Activated T-helper 2 cell treated with anti-CD3 and anti-CD28 coated beads, Interferon-gamma antibody, Interleukin-2, Interleukin-4, amounts not matched to agents 10 μg/mL and 5 μg/mL and 100 μg/mL, durations not matched to agents 14 hours and 24 hours and 36 hours (primary cell): ENCODE measurements at regions not wholly inside any gene's neighbourhood (a gene's known extent, or its start where the extent isn't known, plus 50 kb on each side); places are given as distances from the start of the nearest gene placed in this dataset.
"Not testable (repeated sequence)": the region's sequence is repeated elsewhere in the genome, so short reads cannot be mapped to it uniquely, and the experiment has no call there.

ENCODE experiments used
- DNase-seq: peaks from one replicate; pipeline ENCODE4 v3.0.0; 2021; ENCODE audit warnings: low spot score
- H3K27ac Mint-ChIP-seq: one replicate; pipeline ENCODE4 v1.8.0; 2021; ENCODE audit warnings: mixed read lengths
- H3K27me3 Mint-ChIP-seq: one replicate; pipeline ENCODE4 v1.8.0; 2021; ENCODE audit warnings: low read depth, mixed read lengths
- H3K36me3 Mint-ChIP-seq: one replicate; pipeline ENCODE4 v1.8.0; 2021; ENCODE audit warnings: low read depth, mixed read lengths
- H3K4me1 Mint-ChIP-seq: one replicate; pipeline ENCODE4 v1.8.0; 2021; ENCODE audit warnings: low read depth, mixed read lengths
- H3K4me3 Mint-ChIP-seq: one replicate; pipeline ENCODE4 v1.8.0; 2021; ENCODE audit warnings: low read depth, mild to moderate bottlenecking, moderate library complexity, mixed read lengths
- H3K9me3 Mint-ChIP-seq: one replicate; pipeline ENCODE4 v1.8.0; 2021; ENCODE audit warnings: mixed read lengths
- intact Hi-C: fragments of 100-400 bp; cut with micrococcal nuclease; formaldehyde crosslinking; loops from one replicate; pipeline ENCODE4 v1.15.1; 2023

GRCh38 chr7:156017431-156017830 lies 205.2 kb upstream of the SHH start:
- Mint-ChIP-seq H3K4me3 (no peak overlapping the region), H3K4me1 (peaks cover 9% of the 10 kb centered on the region), H3K27ac (no peak overlapping the region), H3K9me3 (peaks cover 8% of the 10 kb centered on the region), H3K36me3 (no peaks in the 10 kb centered on the region), H3K27me3 (no peaks in the 10 kb centered on the region)
- DNase-seq: no peak
- intact Hi-C loops: no loop called here

DNA sequence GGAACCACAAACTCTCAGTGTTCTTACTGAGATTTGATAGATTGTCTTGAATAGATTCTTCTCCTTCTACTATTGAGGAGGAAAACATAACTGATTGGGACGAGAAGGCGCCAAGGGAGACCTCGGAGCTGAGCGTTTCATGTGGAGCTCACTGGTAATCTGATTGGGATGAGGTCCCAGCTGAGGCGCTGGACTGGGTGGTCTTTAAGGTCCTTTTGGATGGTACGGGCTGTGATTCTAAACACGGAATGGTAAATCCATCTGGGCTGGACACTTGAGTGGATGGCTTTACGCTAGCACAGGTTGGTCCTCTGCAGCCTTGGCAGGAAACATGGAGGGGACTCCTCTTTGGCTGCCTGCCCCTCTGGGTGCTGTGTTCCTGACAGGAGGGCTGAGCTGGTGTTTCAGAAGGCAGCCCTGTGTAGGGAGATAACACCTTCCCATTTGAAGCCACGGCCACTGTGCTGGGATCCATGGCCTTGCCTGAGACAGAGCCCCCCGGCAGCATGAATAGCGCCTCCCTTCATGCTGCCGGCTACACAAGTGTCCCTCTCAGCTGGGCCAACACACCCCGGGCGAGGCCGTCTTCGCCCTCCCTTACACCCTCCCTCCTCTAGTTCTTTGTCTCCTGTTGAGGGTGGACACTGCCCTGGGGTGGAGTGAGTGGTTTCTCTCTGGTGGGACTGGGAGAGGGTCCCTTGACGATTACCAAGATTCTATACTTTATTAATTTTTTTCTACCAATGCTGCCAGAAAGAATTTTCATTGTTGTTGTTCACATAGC lies 203.2 kb upstream of the SHH start:
- H3K36me3 Mint-ChIP-seq: no peaks in the 10 kb centered on the region

GRCh38 chr7:156014808-156015207 lies 202.5 kb upstream of the SHH start:
- intact Hi-C loops: no loop called here
- DNase-seq: no peak
- H3K9me3 Mint-ChIP-seq: peaks cover 17% of the 10 kb centered on the region
- H3K36me3 Mint-ChIP-seq: no peaks in the 10 kb centered on the region
- H3K4me3 Mint-ChIP-seq: no peak overlapping the region
- H3K4me1 Mint-ChIP-seq: peaks cover 7% of the 10 kb centered on the region
- no peak overlapping the region for H3K27ac Mint-ChIP-seq
- peaks cover 4% of the 10 kb centered on the region for H3K27me3 Mint-ChIP-seq

More for the DNA sequence above, 203.2 kb upstream of the SHH start:
- H3K4me1 Mint-ChIP-seq: peaks cover 7% of the 10 kb centered on the region
- peaks cover 2% of the 10 kb centered on the region for H3K27me3 Mint-ChIP-seq
- DNase-seq: no peak
- H3K4me3 Mint-ChIP-seq: no peak overlapping the region
- intact Hi-C loops: no loop called here
- H3K27ac Mint-ChIP-seq: no peak overlapping the region
- peaks cover 11% of the 10 kb centered on the region for H3K9me3 Mint-ChIP-seq

DNA sequence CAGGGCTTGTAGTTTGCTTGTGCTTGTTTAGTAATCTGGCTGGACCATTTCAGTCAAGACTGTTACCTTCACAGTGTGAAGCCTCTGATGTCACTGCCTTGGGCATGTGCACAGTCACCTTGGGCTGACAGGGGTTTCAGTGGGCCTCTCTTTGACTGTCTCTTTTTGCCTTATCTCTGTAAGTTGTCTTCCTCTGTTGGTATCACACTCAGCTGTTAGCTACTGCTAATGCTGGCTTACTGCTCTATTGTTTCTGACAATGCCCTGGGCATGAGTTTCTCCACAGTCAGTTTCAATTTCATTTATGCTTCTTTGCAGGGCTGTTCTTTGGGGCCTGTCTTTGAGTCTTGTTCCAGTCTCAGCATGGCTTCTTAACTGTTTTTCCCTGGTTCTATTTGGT lies 201.9 kb upstream of the SHH start:
- intact Hi-C loops: no loop called here
- no peak overlapping the region for H3K4me3 Mint-ChIP-seq
- H3K36me3 Mint-ChIP-seq: no peaks in the 10 kb centered on the region
- no peak for DNase-seq
- H3K27me3 Mint-ChIP-seq: peaks cover 6% of the 10 kb centered on the region
- H3K4me1 Mint-ChIP-seq: peaks cover 7% of the 10 kb centered on the region
- H3K9me3 Mint-ChIP-seq: peaks cover 20% of the 10 kb centered on the region
- no peak overlapping the region for H3K27ac Mint-ChIP-seq

DNA sequence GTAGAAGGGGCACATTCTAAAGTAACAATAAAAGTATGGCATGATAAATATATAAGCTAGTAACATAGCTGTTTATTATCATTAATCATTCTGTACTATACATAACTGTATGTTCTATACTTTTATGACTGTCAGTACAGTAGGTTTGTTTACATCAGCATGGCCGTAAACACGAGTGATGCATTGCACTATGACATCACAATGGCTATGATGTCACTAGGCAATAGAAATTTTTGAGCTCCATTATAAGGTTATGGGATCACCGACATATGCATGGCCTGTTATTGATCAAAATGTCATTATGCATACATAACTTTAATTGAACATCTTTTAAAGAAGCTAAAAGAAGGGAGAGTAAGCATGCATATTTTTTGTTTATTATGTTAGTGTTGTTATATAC lies 200.1 kb upstream of the SHH start:
- peaks cover 25% of the 10 kb centered on the region for H3K9me3 Mint-ChIP-seq
- H3K4me1 Mint-ChIP-seq: peaks cover 7% of the 10 kb centered on the region
- intact Hi-C loops: no loop called here
- H3K27ac Mint-ChIP-seq: no peak overlapping the region
- H3K27me3 Mint-ChIP-seq: peaks cover 6% of the 10 kb centered on the region
- no peak overlapping the region for H3K4me3 Mint-ChIP-seq
- no peak for DNase-seq
- no peaks in the 10 kb centered on the region for H3K36me3 Mint-ChIP-seq

GRCh38 chr7:156009569-156009968 lies 197.3 kb upstream of the SHH start:
- DNase-seq: no peak
- Mint-ChIP-seq H3K36me3 (no peaks in the 10 kb centered on the region), H3K27ac (no peak overlapping the region), H3K4me1 (peaks cover 5% of the 10 kb centered on the region), H3K9me3 (peaks cover 25% of the 10 kb centered on the region), H3K4me3 (no peak overlapping the region), H3K27me3 (peaks cover 6% of the 10 kb centered on the region)
- intact Hi-C loops: no loop called here

- peaks cover 17% of the 10 kb centered on the region for H3K9me3 Mint-ChIP-seq
- H3K27ac Mint-ChIP-seq, DNase-seq, H3K4me3 Mint-ChIP-seq, H3K36me3 Mint-ChIP-seq, H3K4me1 Mint-ChIP-seq, intact Hi-C loops: not testable (repeated sequence)
- peaks cover 12% of the 10 kb centered on the region for H3K27me3 Mint-ChIP-seq
Observed at GRCh38 chr7:156006876-156007275, 194.6 kb upstream of the SHH start.

DNA sequence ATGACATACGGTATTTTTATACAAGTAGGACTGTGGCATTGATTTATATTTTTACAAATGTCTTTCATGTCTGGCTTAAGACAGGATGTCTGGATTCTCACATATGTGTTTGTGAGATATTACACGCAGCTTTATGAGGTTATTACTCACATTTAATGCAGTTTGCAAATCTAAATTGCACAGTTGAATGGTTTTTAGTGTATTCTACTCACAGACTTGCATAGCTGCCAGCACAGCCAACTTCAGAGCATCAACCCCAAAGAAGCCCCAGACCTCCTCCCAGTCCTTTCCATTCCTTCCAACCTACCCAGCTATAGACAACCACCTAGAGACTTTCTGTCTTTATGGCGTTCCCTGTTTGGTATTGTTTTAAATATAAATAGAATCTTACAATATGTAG lies 193.8 kb upstream of the SHH start:
- intact Hi-C loops: no loop called here
- DNase-seq: no peak
- H3K9me3 Mint-ChIP-seq: peaks cover 17% of the 10 kb centered on the region
- H3K27me3 Mint-ChIP-seq: peaks cover 14% of the 10 kb centered on the region
- H3K4me3 Mint-ChIP-seq: no peak overlapping the region
- H3K36me3 Mint-ChIP-seq: no peaks in the 10 kb centered on the region
- H3K27ac Mint-ChIP-seq: no peak overlapping the region
- peaks cover 2% of the 10 kb centered on the region for H3K4me1 Mint-ChIP-seq

DNA sequence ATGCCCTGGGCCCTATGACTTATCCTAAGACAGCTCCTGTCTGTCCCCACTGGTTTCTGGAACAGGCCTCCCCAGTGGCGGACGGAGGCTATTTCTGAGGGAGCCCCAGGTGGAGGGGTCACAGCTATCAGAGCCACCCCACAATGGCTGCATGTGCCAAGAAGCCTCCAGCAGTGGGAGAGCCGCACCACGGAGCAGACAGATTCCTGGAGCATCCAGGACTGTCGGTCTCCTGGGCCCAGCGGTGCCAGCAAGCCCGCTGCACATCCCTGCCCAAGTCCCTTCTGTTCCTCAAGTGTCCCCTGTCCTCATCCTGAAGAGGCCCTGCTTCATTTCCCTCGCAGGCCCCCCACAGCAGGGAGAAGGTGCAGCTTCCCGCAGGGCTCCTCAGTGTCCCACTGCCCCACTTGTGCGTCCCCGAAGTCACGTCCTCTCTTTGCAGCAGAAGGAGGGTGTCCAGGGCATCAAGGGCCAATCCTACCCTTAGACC lies 193.0 kb upstream of the SHH start:
- Mint-ChIP-seq H3K4me3 (no peak overlapping the region), H3K36me3 (no peaks in the 10 kb centered on the region), H3K27me3 (peaks cover 16% of the 10 kb centered on the region), H3K27ac (no peak overlapping the region), H3K4me1 (peaks cover 2% of the 10 kb centered on the region), H3K9me3 (peaks cover 12% of the 10 kb centered on the region)
- no peak for DNase-seq
- intact Hi-C loops: no loop called here

DNA sequence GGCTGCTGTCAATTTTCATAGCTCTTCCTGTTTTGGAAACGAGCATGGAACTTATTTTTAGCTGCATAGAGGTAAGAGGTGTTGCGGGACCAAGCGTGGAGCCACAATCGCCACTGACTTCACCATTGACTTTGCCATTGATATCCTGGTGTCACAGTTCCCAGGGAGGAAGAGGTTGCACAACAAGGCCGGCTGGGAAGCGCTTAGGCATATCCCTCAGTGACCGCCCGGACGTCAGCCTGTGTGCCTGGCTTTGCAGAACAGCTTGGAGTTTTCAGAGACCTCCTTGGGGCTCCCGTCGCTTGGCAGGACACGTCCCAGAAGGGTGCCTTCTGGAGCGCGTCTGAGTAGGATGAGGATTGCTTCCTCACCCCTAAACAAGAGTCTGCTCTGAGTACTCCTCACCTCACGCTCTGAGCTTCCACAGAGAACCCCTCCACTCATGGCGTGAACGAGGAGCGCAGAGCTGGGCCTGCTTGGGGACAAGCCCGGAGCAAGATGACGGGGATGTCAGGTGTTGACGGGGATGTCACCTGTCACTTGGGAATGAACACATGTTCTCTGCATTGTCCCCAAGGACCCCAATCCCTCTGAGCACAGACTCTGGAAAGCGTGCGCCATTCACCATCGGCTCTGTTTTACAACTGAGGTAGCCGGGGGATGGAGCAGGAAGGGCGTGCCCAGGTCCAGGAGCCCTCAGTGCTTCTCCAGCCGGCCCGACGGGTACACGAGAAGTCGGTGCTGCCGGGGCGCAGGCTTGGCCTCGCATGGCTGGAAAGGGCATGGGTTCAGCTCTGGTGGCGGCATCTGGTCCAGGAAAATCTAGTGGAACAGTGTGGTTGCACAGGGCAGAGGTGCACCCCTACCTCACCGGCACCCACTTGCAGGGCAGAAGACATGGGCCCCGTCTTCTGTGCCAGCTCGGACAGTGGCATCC lies 192.3 kb upstream of the SHH start:
- Mint-ChIP-seq H3K4me3 (no peak overlapping the region), H3K27me3 (peaks cover 15% of the 10 kb centered on the region), H3K4me1 (peaks cover 2% of the 10 kb centered on the region), H3K36me3 (no peaks in the 10 kb centered on the region), H3K9me3 (peaks cover 5% of the 10 kb centered on the region), H3K27ac (no peak overlapping the region)
- intact Hi-C loops: no loop called here
- no peak for DNase-seq

DNA sequence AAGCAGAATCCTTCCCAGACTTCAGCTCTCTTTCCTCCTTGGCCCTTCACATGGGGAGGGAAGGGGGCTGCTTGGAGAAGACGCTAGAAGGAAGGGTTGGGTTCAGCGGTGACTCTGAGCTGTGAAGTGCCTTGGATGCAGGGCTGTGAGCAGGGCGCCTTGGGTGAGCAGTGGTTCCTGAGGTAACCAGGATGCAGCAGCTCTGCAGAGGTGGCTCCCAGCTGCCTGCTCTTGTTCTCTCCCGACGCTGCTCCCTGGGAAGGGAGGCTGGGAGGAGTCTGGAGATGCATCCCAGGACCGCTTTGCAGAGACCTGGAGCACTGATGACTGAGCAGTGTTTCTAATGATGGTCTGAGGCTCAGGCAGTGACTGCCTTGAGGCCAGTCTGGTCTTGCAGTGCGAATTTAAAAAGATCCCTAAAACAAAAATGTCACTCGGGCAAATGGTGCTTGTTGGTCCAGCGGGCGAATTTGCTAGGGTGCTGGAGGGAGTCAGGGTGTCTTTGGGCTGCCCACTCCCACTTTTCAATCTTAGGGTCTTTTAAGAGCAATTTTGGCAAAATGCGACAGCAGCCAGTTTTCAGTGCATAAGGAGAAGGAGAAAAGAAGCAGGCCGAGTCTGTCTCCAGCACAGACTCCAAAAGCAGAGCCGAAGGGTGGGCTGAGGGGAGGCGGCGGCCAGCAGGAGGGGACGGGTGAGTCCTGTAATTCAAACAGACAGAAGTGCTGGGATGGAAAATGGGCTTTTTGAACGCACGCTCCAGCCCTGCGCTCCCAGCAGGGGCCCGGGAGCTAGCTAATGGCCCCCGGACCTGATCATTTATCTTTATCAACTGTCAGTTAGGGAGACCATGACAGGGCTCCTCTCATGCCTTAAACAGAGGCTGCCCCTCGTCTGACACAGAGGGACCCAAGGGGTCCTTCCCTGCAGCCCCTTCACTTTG lies 191.2 kb upstream of the SHH start:
- Mint-ChIP-seq H3K4me1 (peaks cover 2% of the 10 kb centered on the region), H3K27me3 (peaks cover 17% of the 10 kb centered on the region)

GRCh38 chr7:156002362-156003066 lies 190.3 kb upstream of the SHH start:
- H3K36me3 Mint-ChIP-seq: no peaks in the 10 kb centered on the region
- no peak for DNase-seq

More for the DNA sequence above, 191.2 kb upstream of the SHH start:
- no peaks in the 10 kb centered on the region for H3K36me3 Mint-ChIP-seq
- no peaks in the 10 kb centered on the region for H3K9me3 Mint-ChIP-seq
- H3K27ac Mint-ChIP-seq: no peak overlapping the region
- DNase-seq: no peak
- intact Hi-C loops: no loop called here
- no peak overlapping the region for H3K4me3 Mint-ChIP-seq

More at GRCh38 chr7:156002362-156003066, 190.3 kb upstream of the SHH start:
- H3K4me1 Mint-ChIP-seq: peaks cover 8% of the 10 kb centered on the region
- H3K9me3 Mint-ChIP-seq: no peaks in the 10 kb centered on the region
- peaks cover 18% of the 10 kb centered on the region for H3K27me3 Mint-ChIP-seq
- H3K27ac Mint-ChIP-seq: no peak overlapping the region
- intact Hi-C loops: no loop called here
- H3K4me3 Mint-ChIP-seq: no peak overlapping the region
